Daoy (cell line): ENCODE measurements at regions not wholly inside any gene's neighbourhood (a gene's known extent, or its start where the extent isn't known, plus 50 kb on each side); places are given as distances from the start of the nearest gene placed in this dataset.

ENCODE experiments used
- DNase-seq: peaks from one replicate; pipeline ENCODE4 v3.0.0-alpha.2; 2015; ENCODE audit warnings: low read depth

DNA sequence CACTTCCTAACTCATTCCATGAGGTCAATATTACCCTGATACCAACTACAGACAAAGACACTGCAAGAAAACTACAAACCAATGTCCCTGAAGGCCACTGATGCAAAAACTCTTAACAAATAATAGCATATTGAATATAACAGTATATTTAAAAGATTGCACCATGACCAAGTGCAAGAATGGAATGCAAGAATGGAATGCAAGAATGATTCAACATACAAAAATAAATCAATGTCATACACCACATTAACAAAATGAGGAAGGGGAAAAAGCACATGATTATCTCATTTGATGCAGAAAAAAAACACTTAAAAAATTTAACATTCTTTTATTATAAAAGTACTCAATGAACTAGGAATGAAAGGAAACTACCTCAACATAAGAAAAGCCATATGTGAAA lies 463.1 kb upstream of the NECTIN3 start:
- no peak for DNase-seq

DNA sequence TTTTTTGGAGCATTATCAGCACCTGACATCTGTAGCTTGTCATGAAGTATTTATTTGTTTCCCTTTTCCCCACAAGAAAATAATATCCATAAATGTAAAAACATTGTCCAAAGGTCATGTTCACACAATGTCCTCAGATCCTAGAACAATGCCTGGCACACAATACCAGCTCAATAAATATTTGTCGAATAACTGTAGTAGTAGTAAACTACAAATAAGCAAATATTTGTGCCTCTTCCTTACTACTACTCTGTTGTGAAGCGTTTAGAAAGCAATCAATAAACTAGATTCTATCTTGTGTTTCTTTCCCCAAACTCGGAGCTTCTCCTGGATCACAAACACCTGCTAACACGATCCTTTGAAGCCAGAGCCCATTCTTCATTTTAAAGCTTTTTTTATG lies 459.6 kb upstream of the NECTIN3 start:
- DNase-seq = no peak

DNA sequence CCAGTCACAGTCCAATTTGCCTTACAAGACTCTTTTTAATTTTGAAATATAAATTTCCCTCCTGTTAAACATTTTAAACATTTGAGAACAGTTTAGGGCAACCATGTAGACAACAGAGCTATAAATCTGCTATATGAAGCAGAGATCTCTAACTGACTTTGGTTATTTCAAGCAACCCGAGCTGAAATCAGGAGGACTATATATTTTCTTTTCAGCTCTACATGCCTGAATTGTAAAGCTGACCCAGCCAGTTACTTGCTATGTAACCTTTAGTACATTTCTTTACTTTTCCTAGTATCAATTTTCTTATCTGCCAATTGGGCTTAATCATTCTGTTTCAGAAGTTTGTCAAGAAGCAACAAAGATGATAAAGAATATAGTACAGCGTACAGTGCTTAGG lies 457.4 kb upstream of the NECTIN3 start:
- no peak for DNase-seq

DNA sequence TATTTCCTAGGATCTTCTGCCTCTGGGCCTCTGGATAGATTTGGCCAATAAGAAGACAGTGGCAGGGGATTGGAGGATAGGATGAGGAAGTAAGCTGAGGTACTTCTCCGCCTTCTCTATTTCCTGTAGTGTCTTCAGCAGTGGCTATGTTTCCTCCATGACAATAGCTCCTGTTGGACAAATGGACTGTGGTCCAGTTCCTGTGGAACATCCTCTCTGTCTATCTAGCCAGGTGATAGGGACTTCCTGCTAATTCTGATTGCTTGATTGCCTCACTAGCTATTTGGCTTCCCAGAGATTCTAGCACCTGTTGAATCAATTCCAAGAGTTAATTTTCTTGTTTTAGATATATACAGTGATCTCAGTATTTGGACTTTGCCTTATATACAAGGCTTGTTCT lies 456.2 kb upstream of the NECTIN3 start:
- DNase-seq = no peak

DNA sequence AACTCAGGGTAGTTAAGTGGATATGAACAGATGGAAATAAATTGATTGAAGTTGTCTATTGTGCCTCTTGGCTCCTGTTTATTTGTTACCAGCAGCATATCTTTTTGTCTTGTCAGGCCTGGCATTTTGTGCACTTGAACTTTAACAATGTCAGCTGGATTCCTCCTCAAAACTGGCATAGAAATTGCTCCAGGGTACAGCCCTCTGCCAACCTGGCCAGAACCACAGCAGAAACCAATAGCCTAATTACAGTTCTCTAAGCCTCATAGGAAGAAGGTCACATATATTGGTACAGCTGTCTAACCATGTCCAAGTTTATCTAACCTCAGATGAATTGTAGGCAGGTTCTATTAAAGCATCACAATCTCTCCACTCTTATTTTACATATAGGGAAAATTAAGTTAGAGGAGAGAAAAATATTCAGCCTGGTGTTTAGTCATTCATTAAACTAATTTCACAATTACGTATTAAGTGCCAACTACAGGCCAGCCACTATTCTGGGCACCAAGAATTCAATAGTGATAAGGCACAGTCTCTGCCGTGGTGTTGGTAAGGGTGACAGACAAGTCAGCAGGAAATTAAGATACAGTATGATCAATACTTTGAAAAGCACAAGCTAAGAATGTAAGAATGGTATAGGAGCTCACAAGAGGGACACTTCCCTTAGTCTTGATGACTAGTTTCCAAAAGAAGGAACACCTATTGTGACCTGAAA lies 452.9 kb upstream of the NECTIN3 start:
- DNase-seq = no peak

DNA sequence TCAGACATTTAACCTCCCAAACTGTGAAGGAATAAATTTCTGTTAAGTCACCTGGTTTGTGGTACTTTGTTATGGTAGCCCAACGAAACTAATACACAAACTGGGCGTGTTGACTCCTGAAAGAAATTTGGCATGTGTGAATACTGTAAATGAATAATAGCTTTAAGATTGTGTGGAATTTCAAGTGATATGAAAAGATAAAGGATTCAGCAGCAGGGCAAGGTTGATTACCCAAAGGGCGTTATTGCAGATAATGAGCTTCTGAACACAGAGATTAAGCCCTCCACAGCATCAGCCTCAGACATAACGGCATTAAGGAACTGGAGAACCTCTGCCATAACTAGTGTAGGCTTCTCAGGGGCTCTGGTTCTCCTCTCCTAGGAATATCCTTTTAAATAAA lies 451.5 kb upstream of the NECTIN3 start:
- DNase-seq = no peak

DNA sequence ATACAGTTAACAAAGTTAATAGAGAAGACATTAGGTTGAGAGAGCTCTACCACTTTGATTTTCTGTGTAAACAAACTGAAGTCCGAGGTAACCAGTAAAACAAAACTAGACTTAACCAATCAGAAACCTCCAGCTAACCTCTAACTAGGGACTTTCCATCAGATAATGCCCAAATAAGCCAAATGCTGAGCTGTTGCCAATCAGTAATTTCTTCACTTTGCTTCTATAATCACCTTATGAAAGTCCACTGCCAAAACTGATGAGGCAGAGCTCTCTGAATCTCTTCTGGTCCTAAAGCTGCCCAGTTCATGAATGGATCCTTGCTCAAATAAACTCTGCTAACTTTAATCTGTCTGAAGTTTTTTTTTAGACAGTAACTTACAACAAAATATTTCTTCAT lies 448.0 kb upstream of the NECTIN3 start:
- no peak for DNase-seq

DNA sequence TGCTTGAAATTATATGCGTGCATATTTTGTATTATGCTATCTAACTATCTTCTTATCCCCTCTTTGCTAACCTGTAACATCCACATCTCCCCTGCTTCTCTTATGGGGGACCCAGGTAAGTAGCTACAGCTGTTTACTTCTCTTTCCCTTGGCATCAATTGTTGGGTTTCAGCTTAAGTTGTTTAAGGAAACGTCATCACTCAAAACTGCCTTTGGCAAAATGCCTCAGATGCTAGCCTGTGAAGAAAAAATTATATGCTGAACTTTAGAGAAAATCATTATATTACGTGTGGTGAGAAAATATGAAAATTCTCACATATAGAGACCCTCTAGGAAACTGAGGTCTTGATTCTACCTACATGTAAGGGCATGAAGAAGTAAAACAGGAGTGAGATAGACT lies 447.0 kb upstream of the NECTIN3 start:
- no peak for DNase-seq

DNA sequence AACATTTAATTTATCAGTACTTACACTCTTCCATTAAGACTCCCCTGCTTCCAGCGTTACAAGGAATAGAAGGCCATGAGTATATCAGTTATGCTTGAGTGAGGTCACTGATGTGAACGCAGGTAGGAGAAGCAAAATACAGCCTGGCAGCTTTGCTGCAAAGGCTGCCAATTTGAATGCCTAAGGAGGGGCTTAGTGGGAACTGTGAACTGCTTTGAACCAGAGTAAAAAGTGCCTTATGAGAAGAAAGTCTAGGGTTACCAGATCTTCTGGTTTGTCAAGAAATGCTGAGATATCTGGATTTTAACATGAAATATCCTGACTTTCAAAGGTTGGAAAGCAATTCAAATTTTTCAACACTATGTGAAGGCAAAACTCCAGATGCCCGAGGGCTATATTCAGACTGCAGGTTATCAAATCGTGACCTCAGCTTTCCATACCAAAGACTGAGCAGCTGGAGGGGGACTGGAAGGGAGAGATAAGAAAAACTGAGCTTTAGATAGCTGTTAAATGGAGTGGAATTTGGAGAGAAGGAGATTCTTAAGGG lies 446.3 kb upstream of the NECTIN3 start:
- DNase-seq = no peak

DNA sequence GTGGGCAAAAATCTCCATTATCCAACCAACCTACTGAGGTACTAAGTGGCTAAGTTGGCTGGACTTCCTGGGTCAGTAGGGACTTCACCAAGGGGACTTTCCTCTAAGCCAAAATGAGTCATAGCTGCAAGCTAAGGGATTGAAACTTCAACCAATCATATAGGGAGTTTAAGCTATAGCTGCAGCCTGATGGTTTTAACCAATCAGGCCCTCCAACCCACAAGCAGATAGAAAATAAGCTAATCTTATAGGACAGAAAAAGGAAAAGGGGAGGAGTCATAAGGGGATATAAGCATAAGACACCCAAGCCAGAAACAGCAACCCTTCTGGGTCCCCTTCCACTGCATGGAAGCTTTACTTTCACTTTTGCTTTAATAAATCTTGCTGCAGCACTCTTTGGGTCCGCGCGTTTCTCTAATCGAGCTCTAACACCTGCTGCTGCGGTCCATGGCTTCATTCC lies 444.9 kb upstream of the NECTIN3 start:
- DNase-seq = peak; percentile 2

DNA sequence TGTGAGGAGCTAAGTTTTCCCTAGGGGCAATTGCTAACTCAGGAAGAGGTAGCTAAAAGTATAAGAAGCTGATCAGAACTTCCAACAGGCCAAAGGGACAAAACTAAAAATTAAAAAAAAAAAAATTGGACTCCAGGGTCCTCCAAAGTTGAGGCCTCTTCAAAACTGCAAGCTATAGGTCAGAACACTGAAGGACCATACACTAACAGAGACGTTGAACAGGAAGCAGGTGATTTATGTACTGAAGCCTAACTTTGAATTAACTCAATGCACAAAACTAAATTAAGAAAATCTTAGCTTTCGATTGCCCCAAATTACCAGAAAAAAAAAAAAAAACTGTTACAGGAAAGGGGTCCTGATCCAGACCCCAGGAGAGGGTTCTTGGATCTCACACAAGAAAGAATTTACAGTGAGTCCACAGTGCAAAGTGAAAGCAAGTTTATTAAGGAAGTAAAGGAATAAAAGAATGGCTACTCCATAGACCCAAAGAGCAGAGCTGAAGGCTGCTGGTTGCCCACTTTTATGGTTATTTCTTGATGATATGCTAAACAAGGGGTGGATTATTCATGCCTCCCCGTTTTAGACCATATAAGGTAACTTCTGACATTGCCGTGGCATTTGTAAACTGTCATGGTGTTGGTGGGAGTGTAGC lies 442.8 kb upstream of the NECTIN3 start:
- no peak for DNase-seq

DNA sequence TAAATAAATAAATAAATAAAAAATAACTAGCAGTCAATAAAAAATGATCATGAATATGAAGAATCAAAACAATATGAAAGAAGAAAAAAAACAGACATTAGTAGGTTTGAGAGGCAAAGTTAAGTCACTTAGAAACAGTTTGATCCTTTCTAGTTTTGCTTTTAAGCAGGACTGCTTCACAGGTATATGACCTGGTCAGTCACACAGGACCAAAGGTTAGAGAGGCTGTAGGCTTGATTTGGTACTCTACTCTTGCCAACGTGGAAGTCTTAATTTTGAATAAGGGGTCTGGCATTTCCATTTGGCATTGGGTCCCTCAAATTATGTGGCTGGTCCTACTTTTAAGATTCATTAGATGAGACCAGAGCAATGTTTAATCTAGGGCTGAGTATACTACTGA lies 441.7 kb upstream of the NECTIN3 start:
- DNase-seq = no peak

DNA sequence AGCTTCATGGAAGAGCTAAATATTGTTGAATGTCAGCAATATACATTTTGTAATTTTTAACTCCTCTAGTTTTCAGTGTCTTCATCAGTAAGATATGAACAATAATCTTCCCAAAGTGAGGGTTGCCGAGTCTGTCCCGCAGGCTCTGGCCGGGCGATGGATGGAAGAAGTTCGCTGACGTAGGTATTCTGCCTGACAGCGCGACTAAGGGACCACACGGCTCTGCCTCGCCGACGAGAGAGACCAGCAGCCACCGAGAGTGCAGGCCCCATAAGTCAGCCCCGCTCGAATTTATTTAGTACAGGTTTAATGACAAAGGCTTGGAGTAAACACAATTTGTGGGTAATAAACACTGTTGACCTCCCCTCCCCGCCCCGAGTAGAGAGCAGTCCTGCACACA lies 427.4 kb upstream of the NECTIN3 start:
- DNase-seq = no peak

DNA sequence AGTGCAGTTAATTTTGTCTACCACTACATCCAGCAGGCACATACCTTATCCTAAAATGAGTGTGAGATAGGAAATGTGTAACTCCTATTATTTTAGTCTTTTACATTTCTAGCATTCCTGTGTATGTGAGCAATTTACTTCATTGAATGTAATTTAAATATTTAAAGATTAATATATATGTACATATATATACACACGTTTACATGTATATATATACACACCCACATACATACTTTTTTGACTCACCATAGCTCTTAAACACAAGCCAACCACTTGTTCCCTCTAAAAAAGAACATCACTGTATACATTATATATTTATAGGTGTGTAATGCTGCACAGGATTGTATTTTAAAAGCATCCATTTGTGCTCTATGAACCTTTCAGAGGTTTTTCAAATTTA lies 425.6 kb upstream of the NECTIN3 start:
- no peak for DNase-seq

DNA sequence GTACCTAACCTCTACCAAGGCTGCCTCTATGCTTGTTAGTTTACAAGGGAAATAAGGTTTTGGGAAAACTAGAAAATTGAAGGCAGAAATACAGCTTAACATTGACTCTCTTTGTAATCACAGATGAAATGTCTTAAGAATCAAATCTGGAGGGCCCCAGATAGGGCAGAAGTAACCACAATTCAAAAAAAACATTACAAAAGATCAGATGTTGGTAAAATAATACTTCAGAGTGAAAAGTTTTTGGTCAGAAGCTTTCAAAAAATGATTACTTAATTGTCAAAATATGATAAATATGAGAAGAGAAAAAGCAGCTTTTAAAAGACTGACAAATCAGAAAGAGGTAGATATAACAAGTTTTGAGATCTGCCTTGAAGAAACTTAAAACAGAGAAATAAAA lies 425.1 kb upstream of the NECTIN3 start:
- no peak for DNase-seq

DNA sequence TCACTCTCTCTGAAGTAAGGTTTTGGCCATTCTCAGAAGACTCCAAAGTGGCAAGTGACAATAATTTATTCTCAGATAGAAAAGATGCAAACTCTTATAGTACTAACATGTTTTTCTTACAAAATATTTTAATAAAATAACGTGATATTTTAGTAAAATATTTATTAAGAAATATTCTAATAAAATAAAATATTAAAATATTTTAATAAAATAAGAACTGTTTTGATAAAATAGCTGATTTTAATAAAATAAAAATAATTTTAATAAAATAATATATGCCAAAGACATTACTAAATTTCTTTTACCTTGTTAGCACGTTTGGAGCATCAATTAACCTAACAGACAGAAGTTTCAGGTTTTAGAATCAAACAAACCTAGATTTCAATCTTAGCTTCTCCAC lies 424.0 kb upstream of the NECTIN3 start:
- no peak for DNase-seq

DNA sequence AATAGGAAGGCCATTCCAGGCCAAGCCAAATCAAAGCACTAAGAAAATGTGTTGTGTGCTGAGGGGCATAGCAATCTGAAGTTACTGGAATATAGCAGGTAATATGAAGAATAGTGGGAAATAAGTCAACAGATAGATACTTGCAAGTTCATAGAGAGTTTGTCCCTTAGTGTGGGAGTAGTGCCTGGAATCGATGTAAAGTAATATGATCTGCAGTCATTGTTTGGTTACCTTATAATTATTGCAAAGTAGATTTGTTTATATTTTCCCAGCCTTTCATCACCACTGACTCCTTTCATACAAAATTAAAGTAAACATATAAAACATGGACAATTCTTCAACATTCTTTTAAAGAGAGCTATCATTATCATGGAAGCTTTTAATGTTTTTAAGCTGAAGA lies 420.9 kb upstream of the NECTIN3 start:
- DNase-seq = no peak

DNA sequence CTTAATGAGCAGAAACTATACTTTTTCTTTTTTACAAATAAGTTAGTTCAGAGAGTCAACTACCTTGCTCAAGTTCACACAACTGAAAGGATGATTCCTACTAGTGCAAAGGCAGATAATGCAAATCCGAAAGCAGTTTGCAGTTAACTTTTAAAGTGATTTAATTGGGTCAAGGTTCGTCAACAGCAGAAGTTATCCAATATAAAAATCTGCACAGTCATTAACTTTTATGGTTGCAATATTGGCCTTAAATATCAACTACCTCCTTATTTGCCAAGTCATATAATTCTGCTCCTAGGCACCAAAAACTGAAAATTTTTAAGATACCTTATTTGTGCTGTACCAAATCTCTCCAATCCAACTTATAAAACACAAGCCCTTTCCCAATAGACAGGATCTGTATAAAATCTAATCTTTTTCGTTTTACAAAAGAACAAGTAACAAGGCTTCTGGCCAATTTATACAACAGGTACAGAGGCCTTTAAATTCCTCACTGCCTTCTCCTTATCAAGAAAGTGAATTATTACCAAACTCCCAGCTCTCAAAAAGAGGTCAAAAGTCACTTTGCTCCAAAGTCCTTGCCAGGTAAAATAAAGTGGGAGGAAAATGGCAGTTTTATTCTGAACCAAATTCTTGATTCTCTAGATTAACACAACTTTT lies 416.6 kb upstream of the NECTIN3 start:
- no peak for DNase-seq

DNA sequence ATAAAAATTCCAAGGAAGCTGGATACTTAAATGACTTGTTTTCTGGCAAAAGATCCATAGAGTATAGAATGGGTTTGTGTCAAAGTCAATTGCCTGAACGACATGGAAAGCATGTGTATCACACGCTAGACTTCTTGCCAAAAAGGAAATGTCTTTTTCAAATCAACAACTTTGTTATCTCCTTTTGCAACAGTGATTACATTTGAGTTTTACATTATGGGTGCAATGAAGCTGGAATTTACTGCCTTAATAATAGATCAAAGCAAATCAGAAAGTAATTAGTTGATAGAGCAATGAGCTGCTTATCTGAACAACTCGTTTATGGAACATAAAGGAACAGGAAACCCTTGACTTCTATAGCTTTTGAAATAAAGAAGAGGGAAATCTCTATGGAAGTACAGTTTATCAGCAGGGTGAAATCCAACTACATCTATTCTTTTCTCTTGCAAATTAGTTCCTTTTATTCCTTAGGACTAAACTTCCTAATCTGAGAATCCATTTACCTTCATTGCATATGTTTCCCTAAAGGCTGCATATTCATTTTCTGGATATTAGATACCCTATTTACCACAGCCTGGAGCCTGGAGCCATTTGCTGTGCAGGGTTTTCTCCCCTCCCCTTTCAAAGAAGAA lies 415.1 kb upstream of the NECTIN3 start:
- no peak for DNase-seq

DNA sequence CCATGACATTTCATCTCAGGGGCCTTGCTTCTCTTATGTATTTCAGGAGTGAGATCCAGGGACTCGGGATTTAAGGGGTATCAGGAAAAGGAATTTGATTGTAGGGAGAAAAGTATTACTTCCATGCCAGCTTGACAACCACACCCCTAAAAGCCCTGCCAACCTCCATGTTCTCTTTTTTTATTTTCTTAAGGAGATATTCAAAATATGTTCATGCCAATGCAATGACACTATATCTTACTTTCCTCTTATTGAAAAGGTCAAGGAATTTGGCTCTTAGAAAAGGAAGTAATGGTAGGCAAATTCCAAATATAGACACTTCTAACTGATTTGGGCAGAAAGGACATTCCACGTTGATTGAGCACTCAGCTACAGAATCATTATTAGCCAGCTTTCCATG lies 407.5 kb upstream of the NECTIN3 start:
- DNase-seq = no peak

DNA sequence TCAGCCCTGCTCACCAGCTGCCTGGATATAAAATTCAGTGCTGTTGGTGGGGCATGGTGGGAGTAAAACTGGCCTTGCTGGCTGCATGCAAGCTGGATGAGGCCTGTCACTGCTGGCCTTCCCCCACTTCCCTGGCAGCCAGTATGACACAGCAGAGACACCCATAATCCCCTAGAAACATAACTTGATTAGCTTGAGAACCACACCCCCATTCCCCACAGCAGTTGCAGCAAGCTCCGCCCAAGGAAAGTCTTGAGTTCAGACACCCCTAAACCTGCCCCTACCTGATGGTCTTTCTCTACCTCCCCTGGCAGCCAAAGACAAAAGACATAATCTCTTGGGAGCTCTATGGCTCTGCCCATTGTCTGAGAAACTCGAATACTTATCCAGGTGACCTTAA lies 405.1 kb upstream of the NECTIN3 start:
- no peak for DNase-seq

DNA sequence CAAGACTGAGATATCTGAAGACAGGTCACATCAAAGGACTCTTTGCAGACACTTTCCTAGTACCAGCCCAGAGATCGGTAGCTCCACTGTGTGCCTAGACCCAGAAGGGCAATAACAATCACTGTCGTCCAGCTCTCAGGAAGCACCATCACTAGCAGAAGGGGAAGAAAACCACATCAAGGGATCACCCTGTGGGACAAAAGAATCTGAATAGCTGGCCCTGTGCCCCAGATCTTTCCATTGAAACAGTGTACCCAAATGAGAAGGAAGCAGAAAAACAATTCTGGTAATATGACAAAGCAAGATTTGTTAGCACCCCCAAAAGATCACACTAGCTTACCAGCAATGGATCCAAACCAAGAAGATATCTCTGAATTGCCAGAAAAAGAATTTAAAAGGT lies 404.4 kb upstream of the NECTIN3 start:
- DNase-seq = no peak

DNA sequence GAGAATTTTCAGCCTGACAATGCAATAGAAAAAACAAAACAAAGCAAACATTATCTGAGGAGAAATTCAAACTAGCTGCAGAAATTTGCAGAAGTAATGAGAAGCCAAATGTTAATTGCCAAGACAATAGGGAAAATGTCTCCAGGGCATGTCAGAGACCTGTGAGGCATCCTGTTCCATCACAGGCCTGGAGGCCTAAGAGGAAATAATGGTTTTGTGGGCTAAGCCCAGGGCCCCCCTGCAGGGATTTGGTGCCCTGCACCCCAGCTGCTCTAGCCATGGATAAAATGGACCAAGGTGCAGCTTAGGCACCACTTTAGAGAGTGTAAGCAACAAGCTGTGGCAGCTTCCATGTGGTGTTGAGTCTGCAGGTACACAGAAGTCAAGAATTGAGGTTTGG lies 401.2 kb upstream of the NECTIN3 start:
- no peak for DNase-seq
